Muscle of leg (tissue), 3 donors: ENCODE measurements at regions not wholly inside any gene's neighbourhood (a gene's known extent, or its start where the extent isn't known, plus 50 kb on each side); places are given as distances from the start of the nearest gene placed in this dataset.
"Not testable (repeated sequence)": the region's sequence is repeated elsewhere in the genome, so short reads cannot be mapped to it uniquely, and the experiment has no call there.

Experiments used
- DNase-seq: peaks from one replicate; pipeline ENCODE4 v3.0.0; 2013
- H3K27ac ChIP-seq: one replicate; pipeline ENCODE4 v1.5.1; 2013; ENCODE audit warnings: mild to moderate bottlenecking, low read length, control low read depth
- H3K27me3 ChIP-seq: one replicate; pipeline ENCODE4 v1.6.1; 2013; ENCODE audit warnings: low read length; ENCODE audit not compliant: control insufficient read depth, insufficient read depth
- H3K36me3 ChIP-seq: one replicate; pipeline ENCODE4 v1.6.1; 2013; ENCODE audit warnings: low read length; ENCODE audit not compliant: control insufficient read depth, insufficient read depth
- H3K4me1 ChIP-seq: one replicate; pipeline ENCODE4 v1.6.1; 2013; ENCODE audit warnings: low read length; ENCODE audit not compliant: control insufficient read depth, insufficient read depth
- H3K4me3 ChIP-seq: one replicate; pipeline ENCODE4 v1.5.1; 2013; ENCODE audit warnings: low read length, control low read depth
- H3K9me3 ChIP-seq: replicated peaks from 2 replicates; pipeline ENCODE4 v1.6.1; 2013; ENCODE audit warnings: low read depth, low read length; ENCODE audit not compliant: control insufficient read depth
- WGBS: methylation state at CpG from one replicate; pipeline ENCODE4 v1.1.5; 2013; ENCODE audit warnings: missing lambda C conversion rate; ENCODE audit not compliant: insufficient coverage; 5-methylcytosine and 5-hydroxymethylcytosine counted together

- Histone ChIP-seq H3K9me3 (no peaks in the 10 kb centered on the region), H3K27me3 (no peaks in the 10 kb centered on the region), H3K4me1 (peaks cover 3% of the 10 kb centered on the region), H3K36me3 (no peaks in the 10 kb centered on the region), H3K4me3 (no peak overlapping the region), H3K27ac (no peak overlapping the region)
- WGBS = 73% methylated on average over 6 of the region's 8 CpGs
- no peak for DNase-seq
Observed at GRCh38 chr2:128611421-128612320, 293.0 kb upstream of the HS6ST1 start.

- H3K27me3 ChIP-seq = no peaks in the 10 kb centered on the region
- H3K36me3 ChIP-seq = no peaks in the 10 kb centered on the region
- WGBS = 82% methylated on average over 2 of the region's 3 CpGs
- no peak for DNase-seq
- no peak overlapping the region for H3K27ac ChIP-seq
- peaks cover under 1% of the 10 kb centered on the region for H3K4me1 ChIP-seq
- H3K4me3 ChIP-seq = no peak overlapping the region
- no peaks in the 10 kb centered on the region for H3K9me3 ChIP-seq
Observed at GRCh38 chr2:128612628-128613027, 294.0 kb upstream of the HS6ST1 start.

- no peaks in the 10 kb centered on the region for H3K4me1 ChIP-seq
- H3K4me3 ChIP-seq = no peak overlapping the region
- no peak overlapping the region for H3K27ac ChIP-seq
- no peaks in the 10 kb centered on the region for H3K9me3 ChIP-seq
- WGBS = 59% methylated on average over 5 of the region's 7 CpGs
- H3K27me3 ChIP-seq = no peaks in the 10 kb centered on the region
- no peak for DNase-seq
- no peaks in the 10 kb centered on the region for H3K36me3 ChIP-seq
Observed at GRCh38 chr2:128613351-128613750, 294.7 kb upstream of the HS6ST1 start.

- 100% methylated on average over 4 of the region's 4 CpGs for WGBS
- H3K36me3 ChIP-seq = no peaks in the 10 kb centered on the region
- H3K4me1 ChIP-seq = no peaks in the 10 kb centered on the region
- no peak overlapping the region for H3K4me3 ChIP-seq
- DNase-seq = no peak
- H3K27ac ChIP-seq = no peak overlapping the region
- no peaks in the 10 kb centered on the region for H3K9me3 ChIP-seq
- H3K27me3 ChIP-seq = no peaks in the 10 kb centered on the region
Observed at GRCh38 chr2:128613876-128614275, 295.2 kb upstream of the HS6ST1 start.

- not testable (repeated sequence) for H3K36me3 ChIP-seq, H3K4me3 ChIP-seq, H3K4me1 ChIP-seq, H3K9me3 ChIP-seq, DNase-seq, H3K27ac ChIP-seq, H3K27me3 ChIP-seq
- WGBS = 90% methylated on average over 3 of the region's 6 CpGs
Observed at GRCh38 chr2:128614907-128615306, 296.2 kb upstream of the HS6ST1 start.

- Histone ChIP-seq H3K27ac (no peak overlapping the region), H3K4me3 (no peak overlapping the region), H3K27me3 (no peaks in the 10 kb centered on the region), H3K36me3 (no peaks in the 10 kb centered on the region), H3K9me3 (no peaks in the 10 kb centered on the region), H3K4me1 (no peaks in the 10 kb centered on the region)
- DNase-seq = no peak
- 72% methylated on average over 7 of the region's 9 CpGs for WGBS
Observed at GRCh38 chr2:128615571-128615970, 296.9 kb upstream of the HS6ST1 start.

- 52% methylated on average over 6 of the region's 6 CpGs for WGBS
- H3K9me3 ChIP-seq = no peaks in the 10 kb centered on the region
- no peak overlapping the region for H3K27ac ChIP-seq
- no peak for DNase-seq
- H3K4me3 ChIP-seq = no peak overlapping the region
- no peaks in the 10 kb centered on the region for H3K4me1 ChIP-seq
- no peaks in the 10 kb centered on the region for H3K36me3 ChIP-seq
- no peaks in the 10 kb centered on the region for H3K27me3 ChIP-seq
Observed at GRCh38 chr2:128617029-128617590, 298.4 kb upstream of the HS6ST1 start.

- no peaks in the 10 kb centered on the region for H3K27me3 ChIP-seq
- no peak overlapping the region for H3K4me3 ChIP-seq
- H3K27ac ChIP-seq = no peak overlapping the region
- no peaks in the 10 kb centered on the region for H3K9me3 ChIP-seq
- H3K4me1 ChIP-seq = no peaks in the 10 kb centered on the region
- no peaks in the 10 kb centered on the region for H3K36me3 ChIP-seq
- 75% methylated on average over 6 of the region's 6 CpGs for WGBS
- DNase-seq = no peak
Observed at GRCh38 chr2:128617661-128618060, 299.0 kb upstream of the HS6ST1 start.

- Histone ChIP-seq H3K27me3 (no peaks in the 10 kb centered on the region), H3K4me3 (no peak overlapping the region), H3K4me1 (peaks cover 8% of the 10 kb centered on the region), H3K27ac (no peak overlapping the region), H3K9me3 (no peaks in the 10 kb centered on the region), H3K36me3 (no peaks in the 10 kb centered on the region)
- DNase-seq = no peak
- WGBS = no CpG with 5 or more reads among the region's 2 CpGs
Observed at GRCh38 chr2:128618642-128619041, 300.0 kb upstream of the HS6ST1 start.

GRCh38 chr2:128619471-128620325, 301.0 kb upstream of the HS6ST1 start:
- Histone ChIP-seq H3K4me3 (no peak overlapping the region), H3K27ac (no peak overlapping the region), H3K27me3 (no peaks in the 10 kb centered on the region), H3K4me1 (peaks cover 18% of the 10 kb centered on the region), H3K36me3 (no peaks in the 10 kb centered on the region), H3K9me3 (no peaks in the 10 kb centered on the region)
- WGBS = 92% methylated on average over 14 of the region's 18 CpGs
- DNase-seq = no peak
